Brain microvascular endothelial cell (primary cell): ENCODE measurements at regions not wholly inside any gene's neighbourhood (a gene's known extent, or its start where the extent isn't known, plus 50 kb on each side); places are given as distances from the start of the nearest gene placed in this dataset.

Experiments
- DNase-seq: peaks from one replicate; pipeline ENCODE4 v3.0.0-alpha.2; 2020
- H3K27ac ChIP-seq: fragments of 250-450 bp; sonication (Bioruptor Pico); 2 replicates; pipeline ENCODE4 v1.5.1; 2020; ENCODE audit warnings: mild to moderate bottlenecking, moderate library complexity
- H3K27me3 ChIP-seq: fragments of 250-450 bp; sonication (Bioruptor Pico); replicated peaks from 2 replicates; pipeline ENCODE4 v1.5.1; 2020; ENCODE audit warnings: mild to moderate bottlenecking
- H3K36me3 ChIP-seq: fragments of 250-450 bp; sonication (Bioruptor Pico); replicated peaks from 2 replicates; pipeline ENCODE4 v1.5.1; 2020; ENCODE audit warnings: mild to moderate bottlenecking
- H3K4me3 ChIP-seq: 2 replicates; pipeline ENCODE4 v1.5.1; 2011; ENCODE audit warnings: low read depth, mild to moderate bottlenecking, control low read depth, low read length, moderate library complexity
- CTCF ChIP-seq: IDR thresholded peaks from 2 replicates; pipeline ENCODE4 v1.5.1; 2011; ENCODE audit warnings: low read depth, mild to moderate bottlenecking, moderate library complexity, low read length, control low read depth, inconsistent platforms; ENCODE audit errors: missing control alignments
- in situ Hi-C: cut with HindIII; loops from 2 replicates; pipeline ENCODE4 v1.10.0; 2017; ENCODE audit warnings: low sequenced_read_pairs, low pct_ligation_motif_present

GRCh38 chr15:81899024-81899423 is 146.8 kb downstream of the MEX3B start:
- Histone ChIP-seq H3K27me3 (no peaks in the 10 kb centered on the region), H3K27ac (no peak overlapping the region), H3K36me3 (no peaks in the 10 kb centered on the region), H3K4me3 (no peak overlapping the region)
- no peak for TF ChIP-seq CTCF
- in situ Hi-C loops = no loop called here
- no peak for DNase-seq

- in situ Hi-C loops = no loop called here
- Histone ChIP-seq H3K27me3 (no peaks in the 10 kb centered on the region), H3K27ac (no peak overlapping the region), H3K4me3 (no peak overlapping the region), H3K36me3 (no peaks in the 10 kb centered on the region)
- TF ChIP-seq CTCF = no peak
- peak; percentile 81 for DNase-seq
Measured at GRCh38 chr15:81897057-81897677, 148.7 kb downstream of the MEX3B start.

GRCh38 chr15:81896356-81896755 is 149.5 kb downstream of the MEX3B start:
- Histone ChIP-seq H3K4me3 (no peak overlapping the region), H3K27me3 (no peaks in the 10 kb centered on the region), H3K27ac (no peak overlapping the region), H3K36me3 (no peaks in the 10 kb centered on the region)
- no peak for DNase-seq
- no peak for TF ChIP-seq CTCF
- in situ Hi-C loops = no loop called here

- in situ Hi-C loops = no loop called here
- Histone ChIP-seq H3K27ac (no peak overlapping the region), H3K36me3 (no peaks in the 10 kb centered on the region), H3K27me3 (no peaks in the 10 kb centered on the region), H3K4me3 (no peak overlapping the region)
- no peak for DNase-seq
- no peak for TF ChIP-seq CTCF
Measured at GRCh38 chr15:81895723-81896122, 150.1 kb downstream of the MEX3B start.

- in situ Hi-C loops = no loop called here
- H3K4me3 ChIP-seq = no peak overlapping the region
- no peak overlapping the region for H3K27ac ChIP-seq
- TF ChIP-seq CTCF = no peak
- no peak for DNase-seq
- H3K36me3 ChIP-seq = no peaks in the 10 kb centered on the region
- no peaks in the 10 kb centered on the region for H3K27me3 ChIP-seq
Measured at GRCh38 chr15:81894061-81894460, 151.8 kb downstream of the MEX3B start.

GRCh38 chr15:81893182-81893835 is 152.5 kb downstream of the MEX3B start:
- in situ Hi-C loops = no loop called here
- H3K27me3 ChIP-seq = no peaks in the 10 kb centered on the region
- H3K4me3 ChIP-seq = no peak overlapping the region
- H3K27ac ChIP-seq = no peak overlapping the region
- H3K36me3 ChIP-seq = no peaks in the 10 kb centered on the region
- no peak for TF ChIP-seq CTCF
- DNase-seq = no peak
